ENCODE measurements at regions not wholly inside any gene's neighbourhood (a gene's known extent, or its start where the extent isn't known, plus 50 kb on each side); places are given as distances from the start of the nearest gene placed in this dataset.

GRCh38 chr1:218573925-218574324 is 228.8 kb downstream of the TGFB2 start:
- intact Hi-C loops (cut with micrococcal nuclease), result no loop called here
- Histone ChIP-seq H3K9me2 (ENCODE audit: insufficient read depth) (no peaks in the 10 kb centered on the region), H2AFZ (ENCODE audit: low read depth, low read length, poor library complexity, severe bottlenecking) (no peak overlapping the region), H3K4me3 (replicated peaks in 1 of 2; ENCODE audit: low read depth in 1 of 2, low read length in 2 of 2) (no peak overlapping the region), H3K27ac (ENCODE audit: low read depth, low read length) (no peak overlapping the region), H3K27me3 (ENCODE audit: insufficient read depth, low read length) (no peaks in the 10 kb centered on the region), H3K9ac (ENCODE audit: low read length) (no peak overlapping the region), H3K4me2 (ENCODE audit: low read length) (no peak overlapping the region), H3K36me3 (ENCODE audit: control insufficient read depth in 1 of 2, insufficient read depth in 2 of 2, low read length in 2 of 2) (no peaks in the 10 kb centered on the region), H3K9me3 (ENCODE audit: control insufficient read depth in 1 of 2, insufficient read depth in 1 of 2, low read depth in 1 of 2, low read length in 2 of 2) (no peaks in the 10 kb centered on the region), H3K79me2 (ENCODE audit: insufficient read depth, low read length) (no peaks in the 10 kb centered on the region), H4K20me1 (ENCODE audit: insufficient read depth) (no peaks in the 10 kb centered on the region), H3K4me1 (ENCODE audit: control insufficient read depth in 1 of 2, insufficient read depth in 2 of 2, low read length in 2 of 2) (no peaks in the 10 kb centered on the region)
- no TSS peak for BruUV-seq (replicated peaks)
- RAD21 ChIA-PET (ENCODE audit: low non-redundant PET in 1 of 2, low total read pairs in 2 of 2, uncharacterized antibody in 2 of 2, unreplicated experiment in 2 of 2), result no interaction called here
- ATAC-seq (no peak), DNase-seq (ENCODE audit: low read depth, low spot score) (no peak)
- CTCF ChIA-PET, result no interaction called here
- POLR2A ChIA-PET, result no interaction called here
- TF ChIP-seq FOSL1 (IDR thresholded peaks at IDR 0.05; ENCODE audit: low read depth) (no peak), ELF1 (IDR thresholded peaks at IDR 0.05; ENCODE audit: borderline replicate concordance, low read depth) (no peak)

GRCh38 chr1:218575079-218575478 is 229.9 kb downstream of the TGFB2 start:
- H3K79me2 ChIP-seq (ENCODE audit: insufficient read depth, low read length), result no peaks in the 10 kb centered on the region
- no peak overlapping the region for H2AFZ ChIP-seq (ENCODE audit: low read depth, low read length, poor library complexity, severe bottlenecking)
- no peak overlapping the region for H3K4me2 ChIP-seq (ENCODE audit: low read length)
- no peaks in the 10 kb centered on the region for H3K9me3 ChIP-seq (ENCODE audit: control insufficient read depth in 1 of 2, insufficient read depth in 1 of 2, low read depth in 1 of 2, low read length in 2 of 2)
- no peaks in the 10 kb centered on the region for H3K36me3 ChIP-seq (ENCODE audit: control insufficient read depth in 1 of 2, insufficient read depth in 2 of 2, low read length in 2 of 2)
- H3K27me3 ChIP-seq (ENCODE audit: insufficient read depth, low read length), result no peaks in the 10 kb centered on the region
- H3K9ac ChIP-seq (ENCODE audit: low read length), result no peak overlapping the region
- BruUV-seq (replicated peaks), result no TSS peak
- no peaks in the 10 kb centered on the region for H3K4me1 ChIP-seq (ENCODE audit: control insufficient read depth in 1 of 2, insufficient read depth in 2 of 2, low read length in 2 of 2)
- intact Hi-C loops (cut with micrococcal nuclease), result no loop called here
- POLR2A ChIA-PET, result no interaction called here
- no peak overlapping the region for H3K4me3 ChIP-seq (replicated peaks in 1 of 2; ENCODE audit: low read depth in 1 of 2, low read length in 2 of 2)
- no peak for DNase-seq (ENCODE audit: low read depth, low spot score)
- TF ChIP-seq SRF (IDR thresholded peaks at IDR 0.05; ENCODE audit: low read depth), result no peak
- TF ChIP-seq CTCF (IDR thresholded peaks at IDR 0.05 in 2 of 3, conservative IDR thresholded peaks at IDR 0.05 in 1 of 3; ENCODE audit: borderline replicate concordance in 1 of 3, insufficient read depth in 1 of 3, low read depth in 2 of 3, low read length in 2 of 3), result no peak
- TF ChIP-seq JUND (IDR thresholded peaks at IDR 0.05), result no peak
- TF ChIP-seq MAX (IDR thresholded peaks at IDR 0.05), result no peak
- no peak for TF ChIP-seq EZH2 (IDR thresholded peaks at IDR 0.05)
- no peak for TF ChIP-seq ZNF274 (IDR thresholded peaks at IDR 0.05; ENCODE audit: low read depth, low read length)
- TF ChIP-seq ZFX (IDR thresholded peaks at IDR 0.05), result no peak
- TF ChIP-seq FOSL1 (IDR thresholded peaks at IDR 0.05; ENCODE audit: low read depth), result no peak
- TF ChIP-seq TCF7L2 (IDR thresholded peaks at IDR 0.05; ENCODE audit: borderline replicate concordance, extremely low read depth, insufficient read depth, insufficient read length), result no peak
- no peak for TF ChIP-seq YY1 (IDR thresholded peaks at IDR 0.05; ENCODE audit: extremely low read depth, insufficient replicate concordance, low read depth, low read length)
- TF ChIP-seq CBX3 (IDR thresholded peaks at IDR 0.05; ENCODE audit: low read depth), result no peak
- no peak for TF ChIP-seq EGR1 (IDR thresholded peaks at IDR 0.05; ENCODE audit: low read depth)
- TF ChIP-seq CEBPB (IDR thresholded peaks at IDR 0.05; ENCODE audit: low read depth), result no peak
- no peak for TF ChIP-seq ZBTB33 (IDR thresholded peaks at IDR 0.05; ENCODE audit: extremely low read depth, insufficient replicate concordance, low read length)
- TF ChIP-seq ELF1 (IDR thresholded peaks at IDR 0.05; ENCODE audit: borderline replicate concordance, low read depth), result no peak
- TF ChIP-seq ATF3 (IDR thresholded peaks at IDR 0.05), result no peak
- no peak for TF ChIP-seq EZH2phosphoT487 (IDR thresholded peaks at IDR 0.05; ENCODE audit: borderline replicate concordance)
- TF ChIP-seq POLR2A (IDR thresholded peaks at IDR 0.05; ENCODE audit: borderline replicate concordance, extremely low read depth, insufficient read depth, insufficient read length), result no peak
- no peak overlapping the region for H3K27ac ChIP-seq (ENCODE audit: low read depth, low read length)
- no peak for ATAC-seq
- H4K20me1 ChIP-seq (ENCODE audit: insufficient read depth), result no peaks in the 10 kb centered on the region
- no peaks in the 10 kb centered on the region for H3K9me2 ChIP-seq (ENCODE audit: insufficient read depth)
- RAD21 ChIA-PET (ENCODE audit: low non-redundant PET in 1 of 2, low total read pairs in 2 of 2, uncharacterized antibody in 2 of 2, unreplicated experiment in 2 of 2), result no interaction called here
- CTCF ChIA-PET, result no interaction called here
